Fibroblast of villous mesenchyme (primary cell): ENCODE measurements at regions not wholly inside any gene's neighbourhood (a gene's known extent, or its start where the extent isn't known, plus 50 kb on each side); places are given as distances from the start of the nearest gene placed in this dataset.

Experiments
- DNase-seq: peaks from one replicate; pipeline ENCODE4 v3.0.0-alpha.2; 2010; ENCODE audit warnings: low read depth
- H3K4me3 ChIP-seq: 2 replicates; pipeline ENCODE4 v1.5.1; 2011; ENCODE audit warnings: low read depth, mild to moderate bottlenecking, low read length
- CTCF ChIP-seq: IDR thresholded peaks from 2 replicates; pipeline ENCODE4 v1.5.1; 2012; ENCODE audit warnings: low read depth, mild to moderate bottlenecking, low read length; ENCODE audit not compliant: insufficient read depth

- H3K4me3 ChIP-seq = no peak overlapping the region
- DNase-seq = no peak
- no peak for TF ChIP-seq CTCF
These were observed 184.6 kb upstream of the PRDM1 start for GRCh38 chr6:105901583-105901982.

- no peak for TF ChIP-seq CTCF
- DNase-seq = peak; percentile 90
- H3K4me3 ChIP-seq = no peak overlapping the region
These were observed 185.8 kb upstream of the PRDM1 start for GRCh38 chr6:105900125-105900937.

- DNase-seq = peak; percentile 44
- no peak overlapping the region for H3K4me3 ChIP-seq
- no peak for TF ChIP-seq CTCF
These were observed 187.8 kb upstream of the PRDM1 start for GRCh38 chr6:105898286-105898685.

GRCh38 chr6:105897131-105897530 is 189.0 kb upstream of the PRDM1 start:
- H3K4me3 ChIP-seq = no peak overlapping the region
- no peak for DNase-seq
- no peak for TF ChIP-seq CTCF

- no peak overlapping the region for H3K4me3 ChIP-seq
- DNase-seq = no peak
- TF ChIP-seq CTCF = no peak
These were observed 189.4 kb upstream of the PRDM1 start for GRCh38 chr6:105896821-105897095.

GRCh38 chr6:105896052-105896820 is 189.9 kb upstream of the PRDM1 start:
- TF ChIP-seq CTCF = no peak
- DNase-seq = peak; percentile 52
- no peak overlapping the region for H3K4me3 ChIP-seq
